Smooth muscle cell (in vitro differentiated cells): ENCODE measurements at regions not wholly inside any gene's neighbourhood (a gene's known extent, or its start where the extent isn't known, plus 50 kb on each side); places are given as distances from the start of the nearest gene placed in this dataset.

Experiments used
- DNase-seq: peaks from one replicate; lab custom pipeline; 2025; ENCODE audit not compliant: unreplicated experiment; lab: John Stamatoyannopoulos, UW
- H2AFZ ChIP-seq: fragments of 200-600 bp; sonication (generic); 2 replicates; pipeline ENCODE4 v1.6.0; 2016; ENCODE audit warnings: antibody characterized with exemption, low read depth, mild to moderate bottlenecking
- H3F3A ChIP-seq: fragments of 200-600 bp; sonication (generic); 2 replicates; pipeline ENCODE4 v1.6.0; 2017; ENCODE audit warnings: antibody characterized with exemption, low read depth
- H3K27ac ChIP-seq: fragments of 200-600 bp; sonication (generic); 2 replicates; pipeline ENCODE4 v1.5.1; 2016; ENCODE audit warnings: low read depth, mild to moderate bottlenecking
- H3K27me3 ChIP-seq: fragments of 200-600 bp; sonication (generic); 2 replicates; pipeline ENCODE4 v1.6.1; 2016; ENCODE audit warnings: low read depth, mild to moderate bottlenecking
- H3K36me3 ChIP-seq: fragments of 200-600 bp; sonication (generic); 2 replicates; pipeline ENCODE4 v1.5.1; 2016; ENCODE audit warnings: low read depth
- H3K4me1 ChIP-seq: fragments of 200-600 bp; sonication (generic); 2 replicates; pipeline ENCODE4 v1.5.1; 2016; ENCODE audit warnings: low read depth
- H3K4me2 ChIP-seq: fragments of 200-600 bp; sonication (generic); 2 replicates; pipeline ENCODE4 v1.6.0; 2016; ENCODE audit warnings: mild to moderate bottlenecking
- H3K4me3 ChIP-seq: fragments of 200-600 bp; sonication (generic); 2 replicates; pipeline ENCODE4 v1.5.1; 2016; ENCODE audit warnings: mild to moderate bottlenecking
- H3K79me2 ChIP-seq: fragments of 200-600 bp; sonication (generic); 2 replicates; pipeline ENCODE4 v1.6.0; 2016; ENCODE audit warnings: low read depth, mild to moderate bottlenecking
- H3K9ac ChIP-seq: fragments of 200-600 bp; sonication (generic); 2 replicates; pipeline ENCODE4 v1.6.0; 2016; ENCODE audit warnings: low read depth
- H3K9me3 ChIP-seq: fragments of 200-600 bp; sonication (generic); replicated peaks from 2 replicates; pipeline ENCODE4 v1.5.1; 2016; ENCODE audit warnings: low read depth
- H4K20me1 ChIP-seq: fragments of 200-600 bp; sonication (generic); 2 replicates; pipeline ENCODE4 v1.6.0; 2016; ENCODE audit warnings: low read depth
- WGBS: methylation state at CpG from one replicate; pipeline ENCODE4 v1.1.7; 2016; ENCODE audit warnings: low lambda C conversion rate; 5-methylcytosine and 5-hydroxymethylcytosine counted together
- TF ChIP-seq, protein P1 (sequence below): fragments of 200-600 bp; sonication (generic); IDR thresholded peaks from 2 replicates; pipeline ENCODE4 v1.5.1; 2017; ENCODE audit warnings: borderline replicate concordance, mild to moderate bottlenecking, antibody characterized with exemption; ENCODE audit not compliant: insufficient read depth, poor library complexity, severe bottlenecking

DNA sequence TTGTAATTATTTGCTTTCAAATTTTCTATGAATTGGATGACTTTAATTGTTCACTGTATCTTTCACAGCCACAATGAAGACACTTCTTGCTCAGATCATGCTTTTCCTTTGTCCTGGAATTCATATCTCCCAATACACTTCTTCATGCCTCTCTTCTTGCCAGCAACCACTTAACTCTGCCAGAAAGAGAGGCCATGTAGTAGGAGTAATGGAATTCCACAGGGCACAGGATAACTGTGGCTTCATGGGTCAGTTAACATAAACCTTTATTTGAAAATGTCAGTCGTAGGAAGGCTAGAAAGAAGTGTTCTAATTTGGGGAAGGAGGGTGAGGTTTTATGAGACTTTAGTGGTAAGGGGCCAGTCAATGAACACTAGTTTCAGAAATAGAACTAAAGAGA is 190.3 kb downstream of the TMEM167A start:
- no peak overlapping the region for H3K4me2 ChIP-seq
- H2AFZ ChIP-seq: peak overlapping the region; percentile 59
- no peak overlapping the region for H3K9ac ChIP-seq
- no peaks in the 10 kb centered on the region for H4K20me1 ChIP-seq
- 53% methylated on average over 1 of the region's 1 CpG for WGBS
- DNase-seq: no peak
- no peaks in the 10 kb centered on the region for H3K9me3 ChIP-seq
- no peaks in the 10 kb centered on the region for H3K36me3 ChIP-seq
- H3K4me1 ChIP-seq: peaks cover 9% of the 10 kb centered on the region
- no peaks in the 10 kb centered on the region for H3K79me2 ChIP-seq
- H3F3A ChIP-seq: no peaks in the 10 kb centered on the region
- no peaks in the 10 kb centered on the region for H3K27me3 ChIP-seq
- no peak overlapping the region for H3K4me3 ChIP-seq
- TF ChIP-seq, protein P1, sequence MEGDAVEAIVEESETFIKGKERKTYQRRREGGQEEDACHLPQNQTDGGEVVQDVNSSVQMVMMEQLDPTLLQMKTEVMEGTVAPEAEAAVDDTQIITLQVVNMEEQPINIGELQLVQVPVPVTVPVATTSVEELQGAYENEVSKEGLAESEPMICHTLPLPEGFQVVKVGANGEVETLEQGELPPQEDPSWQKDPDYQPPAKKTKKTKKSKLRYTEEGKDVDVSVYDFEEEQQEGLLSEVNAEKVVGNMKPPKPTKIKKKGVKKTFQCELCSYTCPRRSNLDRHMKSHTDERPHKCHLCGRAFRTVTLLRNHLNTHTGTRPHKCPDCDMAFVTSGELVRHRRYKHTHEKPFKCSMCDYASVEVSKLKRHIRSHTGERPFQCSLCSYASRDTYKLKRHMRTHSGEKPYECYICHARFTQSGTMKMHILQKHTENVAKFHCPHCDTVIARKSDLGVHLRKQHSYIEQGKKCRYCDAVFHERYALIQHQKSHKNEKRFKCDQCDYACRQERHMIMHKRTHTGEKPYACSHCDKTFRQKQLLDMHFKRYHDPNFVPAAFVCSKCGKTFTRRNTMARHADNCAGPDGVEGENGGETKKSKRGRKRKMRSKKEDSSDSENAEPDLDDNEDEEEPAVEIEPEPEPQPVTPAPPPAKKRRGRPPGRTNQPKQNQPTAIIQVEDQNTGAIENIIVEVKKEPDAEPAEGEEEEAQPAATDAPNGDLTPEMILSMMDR: no peak
- H3K27ac ChIP-seq: no peak overlapping the region

DNA sequence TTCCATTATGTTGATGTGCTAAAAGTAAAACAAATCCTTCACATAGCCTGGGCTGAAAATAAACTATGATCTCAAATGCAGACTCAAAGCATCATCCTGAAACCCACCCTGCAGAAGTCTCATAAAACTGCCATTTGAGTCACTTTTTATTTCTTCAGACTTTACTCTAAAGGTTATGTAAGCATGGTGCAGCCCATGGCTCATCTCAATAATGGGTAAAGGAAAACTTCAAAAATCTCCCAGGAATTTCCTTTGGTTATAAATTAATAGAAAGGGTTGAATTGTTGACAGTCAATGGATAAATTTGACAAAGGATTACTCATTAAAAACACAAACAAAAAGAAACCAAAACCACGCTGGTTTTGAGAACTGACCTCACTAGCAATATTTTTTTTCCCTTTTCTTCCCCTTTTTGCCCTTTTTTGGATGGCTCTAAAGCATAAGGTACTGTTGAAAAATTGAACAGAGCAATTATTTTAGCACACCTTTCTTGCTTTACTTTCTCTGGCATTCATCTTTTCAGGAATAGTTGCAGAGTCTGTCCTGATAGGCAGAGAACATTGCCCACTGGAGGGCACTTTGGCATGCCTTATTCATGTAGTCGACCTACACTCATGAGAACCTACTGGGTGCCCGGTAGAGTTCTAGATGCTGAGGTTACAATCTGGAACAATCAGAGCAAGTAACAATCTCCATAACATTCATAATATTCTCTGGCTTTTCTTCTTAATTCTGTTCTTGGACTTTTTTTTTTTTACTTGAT is 191.4 kb downstream of the TMEM167A start:
- Histone ChIP-seq H3K4me1 (peaks cover 9% of the 10 kb centered on the region), H3K27me3 (no peaks in the 10 kb centered on the region), H3K4me2 (peak overlapping the region; percentile 4), H3K4me3 (no peak overlapping the region), H2AFZ (no peak overlapping the region), H4K20me1 (no peaks in the 10 kb centered on the region), H3K9me3 (no peaks in the 10 kb centered on the region), H3K79me2 (no peaks in the 10 kb centered on the region), H3K9ac (no peak overlapping the region), H3K27ac (no peak overlapping the region), H3K36me3 (no peaks in the 10 kb centered on the region), H3F3A (no peaks in the 10 kb centered on the region)
- WGBS: 62% methylated on average over 3 of the region's 3 CpGs
- TF ChIP-seq, protein P1: no peak
- no peak for DNase-seq

DNA sequence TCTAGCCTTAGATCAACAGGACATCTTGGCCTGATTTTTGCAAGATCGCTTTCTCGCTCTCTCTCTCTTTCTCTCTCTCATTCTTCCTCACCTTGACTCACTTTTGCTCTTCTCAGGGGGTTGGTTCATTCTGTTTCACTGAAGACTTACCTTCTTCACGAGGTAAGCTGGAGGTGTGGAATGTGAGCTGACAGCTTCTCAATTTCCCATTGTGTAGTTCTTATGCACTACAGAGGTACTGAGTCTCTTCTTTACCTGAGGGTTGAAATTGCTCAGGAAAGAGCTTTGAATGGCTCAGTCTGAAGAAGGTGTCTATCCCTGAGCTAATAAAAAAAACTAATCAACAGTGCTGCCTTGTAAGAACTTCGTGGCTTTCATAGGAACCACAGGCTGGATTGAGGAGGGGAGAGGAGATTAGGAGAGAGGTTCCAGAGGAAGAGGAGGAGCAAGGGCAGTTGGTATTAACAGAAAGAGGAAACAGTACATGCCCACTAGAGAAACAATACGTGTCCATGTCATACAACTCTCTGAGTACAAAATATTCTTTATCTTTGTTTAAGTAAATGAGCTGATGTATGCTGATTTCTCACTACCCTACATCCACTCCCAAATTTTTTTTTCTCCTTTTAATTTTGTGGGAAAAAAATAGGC is 192.2 kb downstream of the TMEM167A start:
- peak overlapping the region; percentile 4 for H3K4me2 ChIP-seq
- TF ChIP-seq, protein P1: no peak
- H4K20me1 ChIP-seq: no peaks in the 10 kb centered on the region
- H3K9me3 ChIP-seq: no peaks in the 10 kb centered on the region
- WGBS: 57% methylated on average over 5 of the region's 5 CpGs
- H3K27ac ChIP-seq: no peak overlapping the region
- H3K36me3 ChIP-seq: no peaks in the 10 kb centered on the region
- no peak overlapping the region for H3K4me3 ChIP-seq
- no peak overlapping the region for H3K9ac ChIP-seq
- no peaks in the 10 kb centered on the region for H3K27me3 ChIP-seq
- H3K4me1 ChIP-seq: peaks cover 9% of the 10 kb centered on the region
- peak overlapping the region; percentile 28 for H2AFZ ChIP-seq
- no peaks in the 10 kb centered on the region for H3F3A ChIP-seq
- H3K79me2 ChIP-seq: no peaks in the 10 kb centered on the region
- no peak for DNase-seq
